ENCODE measurements at regions not wholly inside any gene's neighbourhood (a gene's known extent, or its start where the extent isn't known, plus 50 kb on each side); places are given as distances from the start of the nearest gene placed in this dataset.
"Not testable (repeated sequence)": the region's sequence is repeated elsewhere in the genome, so short reads cannot be mapped to it uniquely, and the experiment has no call there.

GRCh38 chr4:164307262-164307661 lies 446.7 kb upstream of the SMIM31 start:
- in situ Hi-C loops (cut with MboI; ENCODE audit: low pct_unique_long_range_greater_than_20kb, low sequenced_read_pairs), result no loop called here
- no peak for DNase-seq

- in situ Hi-C loops (cut with MboI; ENCODE audit: low pct_unique_long_range_greater_than_20kb, low sequenced_read_pairs), result no loop called here
- no peak for DNase-seq
These were observed 441.3 kb upstream of the SMIM31 start for GRCh38 chr4:164312671-164313070.

- in situ Hi-C loops (cut with MboI; ENCODE audit: low pct_unique_long_range_greater_than_20kb, low sequenced_read_pairs), result no loop called here
- no peak for DNase-seq
These were observed 440.1 kb upstream of the SMIM31 start for GRCh38 chr4:164313853-164314252.

GRCh38 chr4:164318350-164318749 lies 435.6 kb upstream of the SMIM31 start:
- DNase-seq, result no peak
- in situ Hi-C loops (cut with MboI; ENCODE audit: low pct_unique_long_range_greater_than_20kb, low sequenced_read_pairs), result no loop called here

- in situ Hi-C loops (cut with MboI; ENCODE audit: low pct_unique_long_range_greater_than_20kb, low sequenced_read_pairs), result no loop called here
- no peak for DNase-seq
These were observed 434.2 kb upstream of the SMIM31 start for GRCh38 chr4:164319688-164320087.

- in situ Hi-C loops (cut with MboI; ENCODE audit: low pct_unique_long_range_greater_than_20kb, low sequenced_read_pairs), result no loop called here
- DNase-seq, result no peak
These were observed 433.1 kb upstream of the SMIM31 start for GRCh38 chr4:164320847-164321246.

- in situ Hi-C loops (cut with MboI; ENCODE audit: low pct_unique_long_range_greater_than_20kb, low sequenced_read_pairs), result no loop called here
- no peak for DNase-seq
These were observed 427.9 kb upstream of the SMIM31 start for GRCh38 chr4:164326056-164326455.

GRCh38 chr4:164337219-164337944 lies 416.5 kb upstream of the SMIM31 start:
- in situ Hi-C loops (cut with MboI; ENCODE audit: low pct_unique_long_range_greater_than_20kb, low sequenced_read_pairs), result no loop called here
- no peak for DNase-seq

GRCh38 chr4:164343472-164343976 lies 410.4 kb upstream of the SMIM31 start:
- no peak for DNase-seq
- in situ Hi-C loops (cut with MboI; ENCODE audit: low pct_unique_long_range_greater_than_20kb, low sequenced_read_pairs), result no loop called here

- in situ Hi-C loops (cut with MboI; ENCODE audit: low pct_unique_long_range_greater_than_20kb, low sequenced_read_pairs), result no loop called here
- DNase-seq, result no peak
These were observed 408.2 kb upstream of the SMIM31 start for GRCh38 chr4:164345756-164346155.

GRCh38 chr4:164350061-164350460 lies 403.9 kb upstream of the SMIM31 start:
- in situ Hi-C loops (cut with MboI; ENCODE audit: low pct_unique_long_range_greater_than_20kb, low sequenced_read_pairs), result no loop called here
- no peak for DNase-seq

GRCh38 chr4:164350716-164351115 lies 403.2 kb upstream of the SMIM31 start:
- in situ Hi-C loops (cut with MboI; ENCODE audit: low pct_unique_long_range_greater_than_20kb, low sequenced_read_pairs); DNase-seq: not testable (repeated sequence)

GRCh38 chr4:164357957-164358356 lies 396.0 kb upstream of the SMIM31 start:
- in situ Hi-C loops (cut with MboI; ENCODE audit: low pct_unique_long_range_greater_than_20kb, low sequenced_read_pairs), result no loop called here
- DNase-seq, result no peak

GRCh38 chr4:164358400-164358799 lies 395.5 kb upstream of the SMIM31 start:
- in situ Hi-C loops (cut with MboI; ENCODE audit: low pct_unique_long_range_greater_than_20kb, low sequenced_read_pairs), result no loop called here
- no peak for DNase-seq

- DNase-seq, result no peak
- in situ Hi-C loops (cut with MboI; ENCODE audit: low pct_unique_long_range_greater_than_20kb, low sequenced_read_pairs), result no loop called here
These were observed 394.1 kb upstream of the SMIM31 start for GRCh38 chr4:164359881-164360280.

- DNase-seq, result no peak
- in situ Hi-C loops (cut with MboI; ENCODE audit: low pct_unique_long_range_greater_than_20kb, low sequenced_read_pairs), result no loop called here
These were observed 385.0 kb upstream of the SMIM31 start for GRCh38 chr4:164368894-164369293.

- DNase-seq, result no peak
- in situ Hi-C loops (cut with MboI; ENCODE audit: low pct_unique_long_range_greater_than_20kb, low sequenced_read_pairs), result no loop called here
These were observed 380.9 kb upstream of the SMIM31 start for GRCh38 chr4:164373021-164373420.

GRCh38 chr4:164377277-164377676 lies 376.7 kb upstream of the SMIM31 start:
- in situ Hi-C loops (cut with MboI; ENCODE audit: low pct_unique_long_range_greater_than_20kb, low sequenced_read_pairs), result no loop called here
- no peak for DNase-seq

- in situ Hi-C loops (cut with MboI; ENCODE audit: low pct_unique_long_range_greater_than_20kb, low sequenced_read_pairs), result no loop called here
- no peak for DNase-seq
These were observed 375.6 kb upstream of the SMIM31 start for GRCh38 chr4:164378361-164378760.

GRCh38 chr4:164379694-164380093 lies 374.2 kb upstream of the SMIM31 start:
- no peak for DNase-seq
- in situ Hi-C loops (cut with MboI; ENCODE audit: low pct_unique_long_range_greater_than_20kb, low sequenced_read_pairs), result no loop called here

- DNase-seq, result no peak
- in situ Hi-C loops (cut with MboI; ENCODE audit: low pct_unique_long_range_greater_than_20kb, low sequenced_read_pairs), result no loop called here
These were observed 372.1 kb upstream of the SMIM31 start for GRCh38 chr4:164381859-164382258.

Data from KBM-7 (cell line).